ENCODE measurements at regions not wholly inside any gene's neighbourhood (a gene's known extent, or its start where the extent isn't known, plus 50 kb on each side); places are given as distances from the start of the nearest gene placed in this dataset.

DNA sequence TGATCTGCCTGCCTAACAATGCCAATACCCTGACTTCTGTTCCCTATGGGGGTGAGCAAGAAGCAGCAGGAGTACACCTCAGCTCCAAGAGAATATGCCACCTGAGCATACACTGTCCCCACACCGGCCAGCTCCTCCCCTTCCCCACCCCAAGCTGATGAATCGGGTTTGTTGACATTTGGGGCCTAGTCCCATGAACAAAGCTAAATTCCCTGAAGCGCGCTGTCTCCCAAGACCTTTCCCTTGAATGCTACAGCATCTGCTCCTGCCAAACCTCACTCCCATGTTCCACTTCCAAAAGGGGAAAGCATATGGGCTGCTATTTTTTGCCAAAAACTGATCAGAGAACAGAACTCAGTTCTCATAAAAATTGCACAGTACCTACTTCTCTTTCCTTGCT is 220.4 kb upstream of the CAMK1G start:
- no peak for DNase-seq

DNA sequence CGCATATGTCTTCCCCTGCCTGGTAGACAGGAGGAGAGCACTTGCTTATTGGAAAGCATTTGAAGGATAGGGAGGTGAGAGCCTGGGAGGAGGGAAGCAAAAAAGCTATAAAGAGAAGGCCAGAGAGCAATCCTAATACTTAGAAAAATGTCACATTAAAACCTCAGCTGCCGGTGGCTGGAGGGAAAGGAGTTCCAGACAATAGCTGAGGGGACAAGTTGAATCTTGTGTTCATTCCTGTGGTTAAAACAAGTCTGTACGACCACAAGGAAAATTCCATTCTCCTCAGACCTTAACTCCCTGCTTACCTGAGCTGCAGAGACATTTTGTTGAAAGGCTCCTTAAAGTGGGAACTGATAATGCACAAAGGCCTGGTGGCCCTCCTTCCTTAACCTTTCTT is 218.8 kb upstream of the CAMK1G start:
- DNase-seq, result no peak

DNA sequence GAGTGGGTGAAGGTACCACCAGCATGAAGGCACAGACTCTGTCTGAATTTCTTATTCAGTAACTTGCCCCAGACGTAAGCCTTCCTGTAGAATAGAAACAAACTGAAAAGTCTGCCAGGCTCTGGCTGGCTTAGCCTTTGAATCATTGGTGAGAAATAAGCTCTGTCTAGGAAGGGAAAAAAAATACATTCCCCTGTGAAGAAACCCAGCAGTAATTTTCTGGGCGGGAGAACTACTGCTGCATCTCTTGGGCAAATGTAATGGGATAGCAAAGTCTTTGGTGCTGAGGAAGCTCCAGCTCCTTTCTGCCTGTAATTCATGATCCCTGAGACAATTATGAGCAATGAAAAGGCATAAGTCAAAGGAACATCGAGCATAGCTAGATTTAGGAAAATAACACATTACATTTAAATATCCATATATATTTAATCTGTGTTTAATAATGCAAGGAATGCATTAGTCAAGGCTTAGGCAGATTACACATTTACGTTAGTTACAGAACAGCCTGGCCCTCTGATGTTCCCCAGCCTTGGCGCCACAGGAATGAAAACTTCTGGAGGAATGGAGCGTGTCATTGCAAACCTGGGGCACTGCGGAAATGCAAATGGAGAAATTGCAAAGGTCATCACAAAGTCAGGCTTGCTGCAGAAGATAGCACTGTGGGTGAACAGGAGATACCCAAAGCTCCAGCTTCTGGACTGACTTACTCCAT is 216.3 kb upstream of the CAMK1G start:
- no peak for DNase-seq

DNA sequence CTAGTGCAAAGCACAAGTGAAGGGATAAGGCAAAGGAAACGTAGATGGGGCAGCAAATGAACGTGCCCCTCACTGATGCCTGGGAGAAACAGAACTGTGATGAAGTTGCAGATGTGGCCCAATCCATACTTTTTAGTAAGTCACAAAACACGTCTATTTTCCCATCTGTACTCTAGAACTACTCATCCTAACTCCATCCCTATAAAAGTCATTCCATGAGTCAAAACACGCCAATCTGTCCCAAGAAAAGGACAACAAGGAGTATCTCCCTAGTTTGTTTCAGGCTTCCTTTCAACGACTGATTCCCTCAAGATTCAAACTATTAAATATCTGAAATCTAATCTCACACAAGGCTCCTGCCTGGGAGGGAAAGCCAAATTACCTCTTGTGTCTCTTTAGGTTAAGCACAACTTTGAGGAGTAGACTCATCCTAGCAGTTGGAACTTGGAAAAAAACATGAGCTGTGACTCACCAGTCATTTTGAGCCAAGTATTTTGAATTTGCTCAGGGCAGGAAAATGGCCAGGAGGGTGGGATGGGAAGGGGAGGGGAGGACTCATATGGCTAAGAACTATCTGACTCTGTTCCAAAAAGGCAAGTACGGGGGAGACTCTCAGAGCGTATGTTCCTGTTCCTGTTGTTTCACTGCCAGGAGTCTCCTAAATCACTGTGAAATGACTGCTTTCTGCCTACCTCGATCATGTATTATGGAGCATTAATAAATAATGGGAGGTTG is 214.5 kb upstream of the CAMK1G start:
- no peak for DNase-seq

DNA sequence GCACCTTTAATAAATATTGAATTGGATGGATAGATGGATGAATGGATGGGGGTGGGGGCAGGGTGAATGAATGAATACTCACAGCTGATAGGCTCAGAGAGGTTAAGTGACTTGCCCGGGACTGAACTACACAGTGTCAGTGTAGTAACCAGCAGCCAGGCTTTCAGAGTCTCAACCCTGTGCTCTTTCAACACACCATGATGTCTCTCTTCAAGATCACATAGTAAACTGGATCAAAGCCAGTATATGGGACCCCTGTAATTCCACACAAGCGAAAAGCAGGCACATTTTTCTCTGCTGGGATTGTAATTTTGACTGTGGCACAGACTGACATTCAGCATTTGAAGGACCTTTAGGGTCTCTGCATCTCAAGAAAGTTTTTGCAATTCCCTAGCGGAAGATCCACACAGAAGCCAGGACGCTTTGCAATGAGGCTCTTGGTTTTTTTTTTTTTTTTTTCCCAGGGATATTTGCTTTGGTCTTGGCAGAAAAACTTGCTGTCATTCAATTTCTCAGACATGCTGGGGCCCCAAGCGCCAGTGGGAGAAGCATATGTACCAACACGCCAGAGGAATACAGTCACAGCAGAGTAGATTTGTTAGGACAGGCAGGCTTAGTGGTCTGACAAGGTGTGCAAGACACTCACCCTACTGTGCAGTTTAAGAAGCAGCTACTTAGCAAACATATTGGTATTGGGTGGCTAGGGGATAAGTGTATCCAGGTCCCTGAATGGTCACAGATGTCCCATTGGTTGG is 213.1 kb upstream of the CAMK1G start:
- DNase-seq, result no peak

DNA sequence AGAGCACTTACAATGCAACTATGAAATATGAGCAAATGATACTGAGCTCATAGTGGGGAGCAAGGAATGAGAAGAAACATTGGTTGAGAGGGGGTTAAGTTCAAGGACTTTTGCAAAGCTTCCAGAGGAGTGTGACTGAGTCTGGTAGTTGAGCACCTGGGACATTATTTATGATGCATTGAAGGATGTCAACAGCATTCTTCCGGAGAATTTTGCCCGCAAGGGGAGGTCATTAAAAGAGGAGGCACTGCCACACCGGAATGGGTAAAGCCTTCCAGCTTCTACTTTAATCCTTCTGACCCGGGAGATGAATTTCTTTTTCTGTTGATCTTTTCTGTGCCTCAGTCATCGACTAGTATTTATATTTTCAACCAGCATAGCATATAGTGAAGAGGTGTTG is 208.4 kb upstream of the CAMK1G start:
- DNase-seq, result no peak

DNA sequence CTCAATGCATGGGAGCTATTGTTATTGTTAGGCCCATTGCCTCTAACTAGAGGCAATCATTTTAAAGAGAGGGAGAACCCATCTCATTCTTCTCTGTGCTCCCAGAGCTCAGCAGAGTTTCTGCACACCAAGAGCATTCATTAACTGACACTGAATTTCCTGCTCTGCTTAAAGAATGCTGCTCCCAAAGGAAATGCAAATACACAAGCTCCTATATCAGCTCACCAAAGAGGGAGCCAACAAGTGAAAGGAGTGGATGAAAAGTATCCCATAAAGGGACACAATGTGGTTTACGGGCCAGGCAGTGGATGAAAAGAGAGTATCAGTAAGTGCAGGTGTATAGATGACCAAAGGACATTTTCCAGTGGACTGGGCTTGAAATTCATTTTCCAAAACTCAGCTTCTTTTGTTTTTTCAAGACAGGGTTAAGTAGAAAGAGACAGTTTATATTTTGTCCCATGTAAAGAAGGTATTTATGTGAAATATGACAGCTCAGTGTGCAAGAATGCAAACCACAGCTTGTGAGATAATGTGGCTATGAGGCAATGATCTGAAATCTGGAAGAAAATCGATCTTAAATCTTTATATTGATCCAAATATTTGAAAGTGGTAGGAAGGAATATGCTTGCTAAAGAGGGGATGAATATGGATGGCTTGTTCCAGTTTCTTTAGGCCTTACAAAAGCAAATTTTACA is 207.7 kb upstream of the CAMK1G start:
- no peak for DNase-seq

DNA sequence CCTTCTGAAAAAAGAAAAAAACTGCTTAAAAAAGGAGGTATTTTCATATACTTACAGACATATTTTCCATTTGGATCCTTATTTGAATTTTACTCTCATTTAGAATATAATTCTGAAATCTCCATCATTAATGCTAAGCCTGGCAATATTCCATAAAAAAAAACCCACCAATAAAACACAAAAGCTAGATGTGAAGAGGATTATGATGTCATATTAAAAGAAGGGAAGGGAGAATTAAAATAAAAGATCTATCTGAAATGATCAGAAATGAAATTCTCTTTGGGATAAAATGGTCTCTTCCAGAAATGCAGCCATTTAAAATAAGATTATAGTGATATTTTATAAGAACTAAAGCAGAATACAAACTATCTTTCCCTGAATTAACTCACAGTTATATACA is 206.7 kb upstream of the CAMK1G start:
- no peak for DNase-seq

DNA sequence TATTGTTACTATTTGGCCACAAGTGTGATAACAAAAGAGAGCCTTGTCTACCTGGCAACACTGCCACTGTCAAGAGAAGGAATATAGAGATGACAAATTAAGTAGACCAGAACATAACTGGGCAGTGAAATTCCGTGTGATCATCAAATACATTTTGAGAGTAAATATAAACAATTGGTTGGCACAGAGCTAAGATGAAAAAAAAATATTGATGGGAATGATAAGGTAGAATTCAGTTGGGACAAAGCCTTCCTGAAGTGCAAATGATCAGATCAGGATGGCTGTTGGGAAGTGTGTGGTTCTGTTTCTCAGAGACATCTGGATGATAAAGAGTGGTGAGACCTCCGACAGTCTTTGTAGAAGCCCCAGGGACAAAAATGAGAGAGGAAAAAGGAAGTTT is 205.5 kb upstream of the CAMK1G start:
- DNase-seq, result no peak

DNA sequence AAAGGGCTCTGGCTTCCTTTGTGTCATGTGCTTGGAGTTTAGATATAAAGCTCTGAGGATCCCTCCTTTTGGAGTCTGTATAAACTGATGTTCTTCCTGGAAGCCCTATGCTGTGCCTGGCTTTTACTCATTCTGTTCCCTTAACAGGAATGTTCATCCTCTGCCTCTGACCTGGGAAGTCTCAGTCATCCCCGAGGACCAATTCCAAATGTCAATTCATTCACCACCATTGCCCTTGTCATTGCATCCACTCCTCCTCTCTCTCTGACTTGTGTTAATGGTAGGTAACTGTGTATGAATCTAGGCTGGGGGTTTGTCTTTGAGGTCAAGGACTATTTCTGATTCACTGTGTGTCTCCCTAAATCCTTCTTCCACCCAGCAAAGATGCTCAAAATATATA is 204.2 kb upstream of the CAMK1G start:
- DNase-seq, result no peak

DNA sequence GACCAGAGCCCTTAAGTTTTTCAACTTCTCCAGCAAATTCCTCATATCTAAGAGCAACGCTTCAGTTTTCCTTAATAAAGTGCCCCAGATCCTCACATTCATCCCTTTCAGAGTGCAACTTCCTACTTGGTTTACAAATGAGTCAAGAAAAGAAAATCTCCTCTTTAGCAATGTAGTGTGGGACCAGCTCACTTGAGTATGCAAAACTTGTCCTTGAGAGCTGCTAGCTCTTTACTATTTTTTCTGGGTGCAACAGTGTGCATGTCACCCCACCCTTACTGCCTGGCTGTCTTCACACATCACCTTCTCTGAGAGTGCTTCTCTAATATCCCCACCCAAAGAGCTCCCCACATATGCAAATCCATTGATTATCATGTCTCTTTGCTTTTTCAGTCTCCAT is 203.1 kb upstream of the CAMK1G start:
- no peak for DNase-seq

DNA sequence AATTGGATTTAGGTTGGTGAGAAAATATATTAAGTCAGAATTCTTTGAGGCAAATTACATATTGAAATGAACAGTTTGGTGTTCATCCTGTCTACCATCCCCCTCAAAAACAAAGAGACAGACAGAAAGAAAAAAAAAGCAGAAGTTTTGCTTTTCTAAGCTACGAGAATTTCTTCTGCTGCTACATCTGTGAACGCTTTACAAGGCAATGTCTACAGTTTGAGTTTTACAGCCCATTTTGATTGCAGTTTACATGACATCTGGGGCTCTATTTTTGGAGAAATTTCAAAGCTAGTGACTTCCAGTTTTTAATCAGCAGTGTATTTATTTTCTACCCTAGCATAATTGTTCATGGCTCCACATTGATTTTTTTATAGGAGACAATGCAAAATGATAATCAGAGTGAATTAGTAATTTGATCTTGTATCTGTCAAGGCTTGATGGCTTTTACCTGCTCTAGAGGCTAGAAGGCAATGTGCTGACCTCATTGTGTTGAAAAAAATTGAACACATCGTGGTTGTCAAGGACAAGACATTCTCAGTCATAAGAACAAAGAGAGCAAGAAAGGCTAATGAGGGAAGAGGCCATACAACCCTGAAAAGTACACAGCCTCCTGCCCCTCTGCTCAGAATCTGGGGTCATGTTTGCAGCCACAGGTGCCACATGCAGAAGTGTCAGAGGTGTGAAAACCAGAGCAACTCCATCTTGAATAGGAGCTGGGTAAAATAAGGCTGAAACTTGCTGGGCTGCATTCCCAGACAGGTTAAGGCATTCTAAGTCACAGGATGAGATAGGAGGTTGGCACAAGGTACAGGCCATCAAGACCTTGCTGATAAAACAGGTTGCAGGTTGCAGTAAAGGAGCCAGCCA is 201.0 kb upstream of the CAMK1G start:
- no peak for DNase-seq

DNA sequence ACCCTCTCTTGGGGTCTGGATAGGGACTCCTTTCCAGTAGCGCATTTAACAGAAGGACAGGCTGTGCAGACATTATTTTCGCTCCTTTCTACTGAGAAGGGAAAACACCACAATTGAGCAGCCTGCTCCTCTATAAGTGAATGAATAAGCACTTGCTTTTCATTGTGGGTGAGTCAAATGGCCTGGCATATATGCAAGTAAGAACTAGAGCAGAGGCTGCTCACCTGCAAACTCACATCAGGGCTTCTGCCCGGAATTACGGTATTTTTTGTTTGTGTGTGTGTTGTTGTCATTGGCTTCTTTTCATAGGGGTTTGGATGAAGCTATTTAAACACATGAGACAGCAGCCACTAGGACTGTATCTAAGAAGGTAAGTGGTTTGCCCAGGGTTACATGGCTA is 200.1 kb upstream of the CAMK1G start:
- no peak for DNase-seq

DNA sequence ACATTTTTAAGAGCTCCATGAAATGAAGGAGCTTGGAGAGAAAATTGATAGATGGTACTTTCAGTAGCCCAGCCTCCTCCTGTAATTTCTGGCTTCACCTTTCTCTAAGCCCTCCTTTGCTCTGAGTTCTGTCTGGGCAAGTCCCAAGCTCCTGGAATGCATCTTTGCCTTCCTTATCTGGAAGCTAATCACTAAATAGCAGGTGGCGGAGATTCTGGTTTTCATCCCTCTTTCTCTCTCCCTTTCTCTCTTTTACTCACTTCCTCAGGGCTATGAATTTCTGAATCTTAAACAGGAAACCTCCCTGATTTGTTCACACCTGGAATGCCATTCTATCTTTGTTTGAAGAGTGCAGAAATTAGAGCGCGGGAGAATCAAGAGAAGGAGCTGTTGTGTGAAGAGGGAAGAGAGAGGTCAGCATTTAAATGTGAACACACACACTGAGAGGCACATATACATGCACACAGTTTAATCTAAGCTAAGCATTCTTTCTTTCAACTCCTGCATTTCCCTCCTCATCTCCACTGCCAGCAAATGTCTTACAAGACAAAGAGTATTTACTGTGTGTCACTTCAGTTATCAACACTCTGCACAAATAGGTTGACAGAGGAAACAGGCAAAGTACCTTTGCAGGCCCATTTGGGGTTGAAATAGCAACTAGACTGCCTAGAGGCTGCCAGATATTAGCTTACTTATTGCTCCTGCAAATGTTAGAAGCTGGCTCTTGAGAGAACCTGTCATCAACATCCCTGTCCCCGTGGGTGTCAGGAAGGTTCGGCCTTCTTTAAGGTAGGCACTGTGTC is 199.4 kb upstream of the CAMK1G start:
- DNase-seq, result no peak

DNA sequence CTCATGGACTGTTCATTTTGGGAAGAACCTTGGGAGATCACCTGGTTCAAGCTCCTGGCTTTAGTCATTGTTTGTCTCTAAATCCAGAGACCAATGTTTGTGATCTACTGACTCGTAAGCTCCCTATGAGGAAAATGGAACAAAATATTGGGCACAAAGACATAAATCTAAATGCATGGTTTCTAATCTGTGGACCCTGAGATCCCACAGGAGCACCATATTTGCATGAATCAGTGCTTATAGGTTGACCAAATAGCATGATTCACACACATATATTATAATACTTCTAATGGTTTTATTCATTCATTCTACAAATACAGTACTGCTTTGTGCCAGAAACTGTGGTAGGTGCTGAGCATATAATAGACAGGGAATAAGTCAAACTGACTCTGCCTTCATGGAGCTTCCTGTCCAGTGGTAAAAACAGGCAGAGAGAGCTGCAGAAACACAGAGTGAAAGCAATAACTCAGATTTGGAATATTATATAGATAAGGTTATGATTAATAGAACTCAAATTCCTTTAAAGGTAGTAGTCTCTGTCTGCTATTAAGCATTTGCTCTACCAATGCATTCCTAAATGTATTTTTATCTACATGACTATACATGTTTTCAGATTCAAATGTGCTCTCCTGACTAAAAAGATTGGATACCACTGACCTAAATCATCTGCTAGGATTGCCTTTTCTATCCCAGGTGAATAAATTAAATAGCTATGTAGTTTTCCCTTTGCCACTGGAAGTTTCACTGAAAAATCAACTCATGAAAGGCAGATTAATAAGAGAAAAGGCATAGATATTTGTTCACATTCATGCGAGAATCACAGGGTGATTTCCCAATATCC is 198.6 kb upstream of the CAMK1G start:
- no peak for DNase-seq

DNA sequence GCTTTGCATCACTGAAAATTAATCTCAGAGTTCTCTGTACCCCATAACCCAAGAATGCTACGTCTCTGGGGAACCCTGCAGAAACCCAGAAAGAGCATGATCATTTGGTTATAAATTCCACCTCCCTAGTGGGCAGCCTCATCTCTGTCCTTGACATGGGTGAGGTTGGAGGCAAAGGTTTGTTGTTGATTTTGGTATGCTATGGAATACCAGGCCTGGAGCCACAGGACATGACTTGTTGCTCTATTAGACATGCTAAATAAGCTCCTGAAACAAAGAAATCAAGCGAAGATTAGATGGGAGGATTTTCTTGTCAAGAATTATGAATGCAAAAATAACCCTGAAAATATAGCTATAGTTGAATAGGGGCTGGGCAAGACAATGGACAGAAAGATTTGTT is 197.4 kb upstream of the CAMK1G start:
- DNase-seq, result no peak

DNA sequence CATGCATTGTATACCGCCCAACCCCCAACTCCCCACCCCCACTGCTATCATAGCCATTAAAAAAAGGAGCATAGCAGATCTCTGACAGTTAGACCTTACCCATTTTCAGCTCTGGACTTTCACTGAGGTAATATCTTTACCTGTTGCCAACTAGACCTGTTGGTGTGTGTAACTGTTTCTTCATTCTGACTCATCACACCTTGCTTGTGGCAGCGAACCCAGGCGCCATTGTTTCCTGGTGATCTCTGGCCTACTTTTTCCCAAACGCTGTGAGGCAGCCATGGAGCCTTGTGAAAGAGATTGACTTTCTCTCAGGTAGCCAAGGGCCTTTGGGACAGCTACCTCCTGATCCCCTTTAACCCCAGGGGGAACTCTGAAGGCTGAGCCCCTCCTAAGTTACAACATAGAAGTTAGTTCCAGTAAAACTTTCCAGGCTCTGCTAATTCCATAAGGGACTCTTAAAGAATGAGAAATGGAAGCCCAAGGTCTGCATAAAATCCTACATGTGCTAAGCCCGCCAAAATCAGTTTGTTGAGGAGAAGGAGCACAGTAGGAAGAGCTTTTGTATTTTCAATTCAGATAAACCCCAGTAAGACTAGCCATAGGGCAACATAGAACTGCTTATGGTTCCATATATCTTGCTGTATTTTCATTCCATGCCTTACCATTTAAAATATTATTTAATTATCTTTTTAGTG is 196.1 kb upstream of the CAMK1G start:
- no peak for DNase-seq

DNA sequence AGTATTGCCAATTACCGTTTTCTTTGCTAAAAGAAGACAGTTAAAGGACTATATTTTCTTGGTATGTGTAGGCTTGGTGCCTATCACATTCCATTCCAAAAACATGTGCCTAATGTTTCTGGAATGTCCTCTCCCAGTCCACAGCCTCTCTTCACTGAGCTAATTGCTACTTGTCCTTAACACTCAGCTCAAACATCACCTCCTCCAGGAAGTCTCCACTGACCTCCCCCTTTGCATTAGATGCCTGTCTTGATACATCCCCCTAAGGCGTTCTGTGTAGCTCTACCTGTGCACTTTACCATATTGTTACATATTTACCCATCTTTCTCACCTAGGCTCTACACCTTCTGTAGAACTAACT is 195.6 kb upstream of the CAMK1G start:
- DNase-seq, result no peak

DNA sequence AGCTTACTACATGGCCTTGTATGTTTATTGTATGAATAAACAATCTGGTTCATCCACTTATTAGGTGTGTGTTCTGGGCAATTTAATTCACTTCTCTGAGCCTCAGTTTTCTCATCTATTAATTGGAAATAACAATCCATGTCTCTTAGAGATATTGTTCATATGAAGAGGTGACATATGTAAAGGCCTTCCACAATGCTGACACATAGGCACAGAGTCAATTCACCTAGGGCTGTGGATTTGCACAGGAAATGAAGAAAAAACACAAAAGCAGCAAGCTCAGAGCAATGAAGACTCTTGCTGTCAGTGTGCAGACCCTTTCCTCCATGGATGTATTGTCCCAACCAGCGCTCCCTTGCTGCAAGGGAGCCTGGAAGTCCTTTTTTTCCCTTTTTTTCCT is 195.2 kb upstream of the CAMK1G start:
- DNase-seq, result no peak

DNA sequence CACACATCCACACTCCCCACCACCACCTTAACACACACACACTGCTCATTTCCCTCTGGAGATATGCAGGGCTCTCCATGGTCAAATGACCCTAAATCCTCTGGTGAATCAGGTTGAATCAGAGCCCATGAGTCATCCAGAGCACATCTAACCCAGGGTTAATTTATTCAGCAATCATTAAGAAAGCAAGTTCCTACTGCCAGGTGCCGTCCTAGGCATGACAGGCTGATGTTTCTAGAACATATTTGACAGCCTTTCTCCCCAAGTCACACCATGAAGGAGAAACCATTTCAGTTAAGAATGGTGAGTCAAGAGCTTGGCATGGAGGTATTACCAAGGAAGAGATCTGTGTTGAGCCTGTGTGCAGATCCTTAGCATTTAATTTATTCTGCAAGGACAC is 194.3 kb upstream of the CAMK1G start:
- peak; percentile 4 for DNase-seq
